ENCODE measurements at regions not wholly inside any gene's neighbourhood (a gene's known extent, or its start where the extent isn't known, plus 50 kb on each side); places are given as distances from the start of the nearest gene placed in this dataset.

DNA sequence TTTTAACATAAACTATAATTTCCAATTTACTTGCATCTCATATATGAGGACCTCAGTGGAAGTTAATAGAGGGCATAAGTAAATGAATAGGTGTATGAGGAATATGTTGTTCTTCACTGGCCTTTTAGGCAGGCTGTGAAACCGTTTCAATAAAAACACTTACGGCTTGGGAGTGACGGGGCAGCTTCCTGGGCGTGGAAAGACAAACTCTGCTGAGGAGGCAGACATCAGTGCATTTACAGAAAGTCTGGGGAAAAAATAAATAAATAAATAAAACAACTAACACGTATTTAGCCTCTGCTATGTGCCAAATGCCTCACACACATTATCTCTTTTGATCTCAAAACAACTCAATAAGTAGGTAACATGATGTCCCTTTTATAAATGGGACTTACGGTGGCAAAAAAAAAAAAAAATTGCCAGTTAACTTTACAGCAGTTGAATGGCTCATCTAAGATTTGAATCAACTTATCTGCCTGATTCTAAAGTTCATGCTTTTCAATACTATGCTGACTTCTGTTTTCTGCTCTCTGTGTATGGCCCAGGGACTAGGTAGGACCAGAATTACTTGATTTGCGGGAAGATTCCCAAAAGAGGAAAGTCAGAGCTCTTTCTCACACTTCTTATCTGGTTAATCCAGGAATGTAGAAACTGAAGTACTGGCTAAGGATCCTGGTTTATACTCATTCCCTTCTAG, 77.5 kb upstream of the LRATD1 start:
- intact Hi-C loops (cut with micrococcal nuclease) = no loop called here
- H3K4me3 Mint-ChIP-seq (ENCODE audit: low read depth) = no peak overlapping the region
- no peak overlapping the region for H3K27ac Mint-ChIP-seq
- no peaks in the 10 kb centered on the region for H3K9me3 Mint-ChIP-seq
- no peaks in the 10 kb centered on the region for H3K4me1 Mint-ChIP-seq (ENCODE audit: low read depth)
- H3K27me3 Mint-ChIP-seq (ENCODE audit: low read depth) = no peaks in the 10 kb centered on the region
- DNase-seq (ENCODE audit: low spot score) = no peak
- no peaks in the 10 kb centered on the region for H3K36me3 Mint-ChIP-seq (ENCODE audit: low read depth)

DNA sequence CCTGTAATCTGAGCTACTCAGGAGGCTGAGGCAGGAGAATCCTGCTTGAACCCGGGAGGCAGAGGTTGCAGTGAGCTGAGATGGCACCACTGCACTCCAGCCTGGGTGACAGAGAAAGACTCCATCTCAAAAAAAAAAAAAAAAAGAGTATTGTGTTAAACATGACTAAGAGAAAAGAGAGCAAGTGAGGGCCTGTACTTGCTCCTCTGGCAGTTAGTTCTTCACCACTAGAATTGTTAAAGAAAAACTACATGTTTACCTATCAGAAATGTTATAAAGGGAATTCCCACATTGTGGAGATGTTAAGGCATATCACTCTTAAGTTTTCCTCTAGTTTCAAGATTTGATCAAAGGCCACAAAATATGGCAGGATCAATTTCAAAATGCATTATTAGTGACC, 75.4 kb upstream of the LRATD1 start:
- H3K4me1 Mint-ChIP-seq (ENCODE audit: low read depth) = no peaks in the 10 kb centered on the region
- intact Hi-C loops (cut with micrococcal nuclease) = no loop called here
- H3K27me3 Mint-ChIP-seq (ENCODE audit: low read depth) = no peaks in the 10 kb centered on the region
- no peaks in the 10 kb centered on the region for H3K9me3 Mint-ChIP-seq
- H3K27ac Mint-ChIP-seq = no peak overlapping the region
- no peaks in the 10 kb centered on the region for H3K36me3 Mint-ChIP-seq (ENCODE audit: low read depth)
- H3K4me3 Mint-ChIP-seq (ENCODE audit: low read depth) = no peak overlapping the region
- no peak for DNase-seq (ENCODE audit: low spot score)

DNA sequence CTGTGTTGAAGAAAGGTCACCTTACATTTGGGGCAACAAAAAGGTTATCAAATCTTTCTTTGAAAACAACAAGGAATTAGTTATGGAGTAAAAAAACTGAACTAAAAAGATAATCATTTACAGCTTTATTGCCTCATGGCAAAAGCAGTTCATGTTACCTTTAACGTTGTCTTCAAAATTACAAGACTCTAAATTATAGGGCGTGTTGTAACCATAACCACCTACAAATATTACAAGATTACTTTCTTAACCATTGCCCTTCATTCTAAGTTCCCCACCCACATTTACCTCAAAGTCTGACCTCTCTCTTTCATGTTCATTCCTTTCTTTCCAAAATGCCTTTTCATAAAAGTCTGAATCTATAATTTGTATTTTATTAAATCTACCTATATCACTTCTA, 74.6 kb upstream of the LRATD1 start:
- no peak overlapping the region for H3K4me3 Mint-ChIP-seq (ENCODE audit: low read depth)
- H3K9me3 Mint-ChIP-seq = no peaks in the 10 kb centered on the region
- intact Hi-C loops (cut with micrococcal nuclease) = no loop called here
- no peaks in the 10 kb centered on the region for H3K27me3 Mint-ChIP-seq (ENCODE audit: low read depth)
- no peaks in the 10 kb centered on the region for H3K36me3 Mint-ChIP-seq (ENCODE audit: low read depth)
- DNase-seq (ENCODE audit: low spot score) = no peak
- no peak overlapping the region for H3K27ac Mint-ChIP-seq
- no peaks in the 10 kb centered on the region for H3K4me1 Mint-ChIP-seq (ENCODE audit: low read depth)

DNA sequence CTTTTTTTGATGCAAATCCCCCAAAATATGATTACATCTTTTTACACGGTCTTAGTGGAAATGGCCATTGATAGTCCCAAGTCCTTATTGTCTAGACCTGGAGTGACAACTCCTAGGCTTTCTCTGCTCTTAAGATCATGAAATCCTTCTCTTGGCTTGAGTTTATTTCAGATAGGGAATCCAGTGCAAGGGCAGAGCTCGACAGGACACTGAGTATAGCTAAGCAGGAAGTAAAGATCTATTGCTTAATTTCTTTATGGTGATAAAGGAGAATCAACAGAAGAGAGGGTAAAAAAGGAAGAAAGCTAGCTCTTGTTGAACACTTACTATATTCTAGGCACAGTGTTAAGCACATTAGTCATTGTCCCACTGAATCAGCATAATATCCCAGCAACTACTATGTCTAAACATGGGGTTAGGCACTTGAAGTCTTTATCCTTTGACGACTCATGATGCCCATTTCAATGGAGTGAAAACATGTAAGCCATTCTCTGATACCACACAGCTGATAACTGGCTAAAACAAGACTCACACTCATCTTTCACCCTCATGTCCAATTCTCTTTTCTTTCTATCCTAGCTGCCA, 74.1 kb upstream of the LRATD1 start:
- no peaks in the 10 kb centered on the region for H3K27me3 Mint-ChIP-seq (ENCODE audit: low read depth)

DNA sequence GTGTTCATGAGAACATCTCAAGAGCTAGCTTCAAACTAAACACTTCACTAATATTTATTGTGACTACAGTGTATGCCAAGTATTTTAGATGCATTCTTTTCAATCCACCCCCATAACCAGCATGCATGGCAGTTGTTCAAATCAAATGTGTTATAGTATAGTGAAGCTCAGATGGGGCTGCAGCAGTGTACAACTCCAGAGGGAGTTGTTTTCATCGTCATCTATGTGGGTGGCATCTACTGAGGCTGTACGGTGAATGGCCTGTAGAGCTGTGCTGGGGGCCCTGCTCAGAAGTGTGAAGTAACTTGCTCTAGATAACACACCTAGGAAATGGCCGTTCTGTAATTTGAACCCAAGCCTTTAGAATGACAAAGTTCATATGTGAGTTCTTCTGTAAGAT, 71.8 kb upstream of the LRATD1 start:
- Mint-ChIP-seq H3K4me1 (ENCODE audit: low read depth) (no peaks in the 10 kb centered on the region), H3K27me3 (ENCODE audit: low read depth) (no peaks in the 10 kb centered on the region), H3K9me3 (no peaks in the 10 kb centered on the region), H3K27ac (no peak overlapping the region), H3K36me3 (ENCODE audit: low read depth) (no peaks in the 10 kb centered on the region), H3K4me3 (ENCODE audit: low read depth) (no peak overlapping the region)
- intact Hi-C loops (cut with micrococcal nuclease) = no loop called here
- no peak for DNase-seq (ENCODE audit: low spot score)

More for the DNA sequence above, 74.1 kb upstream of the LRATD1 start:
- H3K27ac Mint-ChIP-seq = no peak overlapping the region
- H3K4me3 Mint-ChIP-seq (ENCODE audit: low read depth) = no peak overlapping the region
- DNase-seq (ENCODE audit: low spot score) = no peak
- no peaks in the 10 kb centered on the region for H3K36me3 Mint-ChIP-seq (ENCODE audit: low read depth)
- H3K4me1 Mint-ChIP-seq (ENCODE audit: low read depth) = no peaks in the 10 kb centered on the region
- intact Hi-C loops (cut with micrococcal nuclease) = no loop called here
- H3K9me3 Mint-ChIP-seq = no peaks in the 10 kb centered on the region

DNA sequence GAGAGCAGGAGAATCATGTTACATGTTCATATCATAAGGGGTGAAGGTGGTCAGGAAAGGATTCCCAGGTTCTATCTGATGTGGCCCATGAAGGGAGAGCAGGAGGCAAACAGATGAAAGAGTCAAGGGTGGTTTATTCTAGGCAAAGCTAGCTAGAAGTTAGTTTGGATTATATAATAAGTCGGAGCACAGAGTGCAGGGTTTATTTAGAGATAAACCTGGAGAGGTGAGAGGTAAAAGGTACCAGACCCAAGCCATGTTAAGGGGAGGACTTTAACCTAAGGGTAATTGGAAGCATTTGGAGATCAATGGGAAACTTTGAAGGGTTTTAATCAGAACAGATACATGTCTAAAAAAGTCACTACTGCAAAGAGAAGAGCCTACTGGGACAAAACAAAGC, 69.2 kb upstream of the LRATD1 start:
- H3K4me3 Mint-ChIP-seq (ENCODE audit: low read depth) = no peak overlapping the region
- intact Hi-C loops (cut with micrococcal nuclease) = no loop called here
- H3K4me1 Mint-ChIP-seq (ENCODE audit: low read depth) = no peaks in the 10 kb centered on the region
- no peak for DNase-seq (ENCODE audit: low spot score)
- no peak overlapping the region for H3K27ac Mint-ChIP-seq
- H3K27me3 Mint-ChIP-seq (ENCODE audit: low read depth) = no peaks in the 10 kb centered on the region
- H3K36me3 Mint-ChIP-seq (ENCODE audit: low read depth) = no peaks in the 10 kb centered on the region
- peaks cover 5% of the 10 kb centered on the region for H3K9me3 Mint-ChIP-seq

DNA sequence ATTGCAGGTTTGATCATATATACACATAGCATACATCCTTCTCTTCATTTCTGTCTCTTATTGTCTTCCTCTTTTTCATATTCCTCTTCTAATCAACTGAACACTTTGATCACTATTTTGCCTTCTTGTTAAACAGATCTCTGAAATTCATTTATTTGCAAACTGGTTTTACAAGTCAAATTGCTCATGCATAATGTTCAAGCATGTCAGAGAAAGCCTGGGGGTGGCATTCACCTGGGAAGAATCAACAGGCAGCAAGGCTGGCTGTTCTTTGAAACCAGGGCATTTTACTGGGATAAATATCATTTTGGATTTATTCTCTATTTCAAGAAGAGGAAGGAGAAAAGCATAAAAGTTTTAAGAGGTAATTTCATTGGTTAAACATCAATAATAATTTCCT, 66.9 kb upstream of the LRATD1 start:
- no peaks in the 10 kb centered on the region for H3K4me1 Mint-ChIP-seq (ENCODE audit: low read depth)
- no peaks in the 10 kb centered on the region for H3K27me3 Mint-ChIP-seq (ENCODE audit: low read depth)
- H3K4me3 Mint-ChIP-seq (ENCODE audit: low read depth) = no peak overlapping the region
- intact Hi-C loops (cut with micrococcal nuclease) = no loop called here
- H3K9me3 Mint-ChIP-seq = peaks cover 5% of the 10 kb centered on the region
- no peak overlapping the region for H3K27ac Mint-ChIP-seq
- no peak for DNase-seq (ENCODE audit: low spot score)
- H3K36me3 Mint-ChIP-seq (ENCODE audit: low read depth) = no peaks in the 10 kb centered on the region

DNA sequence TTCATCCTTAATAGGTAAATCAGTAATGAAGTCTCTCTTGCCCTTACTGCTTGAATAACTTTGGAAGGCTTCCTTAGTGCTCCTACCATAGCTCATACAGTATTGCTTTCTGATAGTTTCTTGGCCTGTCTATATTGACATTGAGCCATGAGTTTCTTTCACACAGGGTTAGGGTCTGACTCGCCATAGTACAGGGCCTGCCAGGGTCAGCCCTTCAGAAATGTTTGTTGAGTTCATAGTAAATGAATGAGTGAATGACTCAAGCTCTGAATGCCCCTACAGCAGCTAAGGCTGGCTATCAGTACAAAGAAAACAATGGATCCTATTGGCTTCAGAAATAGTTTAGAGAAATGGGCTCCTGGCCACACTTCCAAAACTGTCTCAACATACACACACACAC, 65.0 kb upstream of the LRATD1 start:
- Mint-ChIP-seq H3K4me1 (ENCODE audit: low read depth) (no peaks in the 10 kb centered on the region), H3K36me3 (ENCODE audit: low read depth) (no peaks in the 10 kb centered on the region), H3K27me3 (ENCODE audit: low read depth) (no peaks in the 10 kb centered on the region), H3K4me3 (ENCODE audit: low read depth) (no peak overlapping the region), H3K9me3 (peaks cover 5% of the 10 kb centered on the region), H3K27ac (no peak overlapping the region)
- intact Hi-C loops (cut with micrococcal nuclease) = no loop called here
- no peak for DNase-seq (ENCODE audit: low spot score)

DNA sequence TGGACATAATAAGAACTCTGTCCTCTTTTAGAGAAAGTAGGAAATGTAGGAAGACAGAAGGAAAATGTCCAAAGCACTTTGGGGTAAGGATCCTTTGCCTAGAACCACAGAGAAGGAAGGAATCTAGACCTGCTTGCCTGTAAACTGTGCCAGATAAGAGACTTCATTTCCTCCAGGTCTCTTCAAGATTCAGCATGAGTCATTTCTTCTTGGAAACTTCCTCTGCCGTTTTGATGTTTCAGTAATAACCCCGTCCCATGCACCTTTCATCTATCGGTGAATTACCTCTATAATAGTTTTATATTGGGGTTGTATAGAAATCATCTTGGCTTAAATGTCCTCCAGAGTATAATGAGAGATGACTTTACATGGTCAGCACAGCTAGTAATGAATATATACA, 63.2 kb upstream of the LRATD1 start:
- no peak overlapping the region for H3K27ac Mint-ChIP-seq
- peaks cover 5% of the 10 kb centered on the region for H3K9me3 Mint-ChIP-seq
- no peak for DNase-seq (ENCODE audit: low spot score)
- intact Hi-C loops (cut with micrococcal nuclease) = no loop called here
- no peaks in the 10 kb centered on the region for H3K27me3 Mint-ChIP-seq (ENCODE audit: low read depth)
- H3K36me3 Mint-ChIP-seq (ENCODE audit: low read depth) = no peaks in the 10 kb centered on the region
- H3K4me3 Mint-ChIP-seq (ENCODE audit: low read depth) = no peak overlapping the region
- no peaks in the 10 kb centered on the region for H3K4me1 Mint-ChIP-seq (ENCODE audit: low read depth)

DNA sequence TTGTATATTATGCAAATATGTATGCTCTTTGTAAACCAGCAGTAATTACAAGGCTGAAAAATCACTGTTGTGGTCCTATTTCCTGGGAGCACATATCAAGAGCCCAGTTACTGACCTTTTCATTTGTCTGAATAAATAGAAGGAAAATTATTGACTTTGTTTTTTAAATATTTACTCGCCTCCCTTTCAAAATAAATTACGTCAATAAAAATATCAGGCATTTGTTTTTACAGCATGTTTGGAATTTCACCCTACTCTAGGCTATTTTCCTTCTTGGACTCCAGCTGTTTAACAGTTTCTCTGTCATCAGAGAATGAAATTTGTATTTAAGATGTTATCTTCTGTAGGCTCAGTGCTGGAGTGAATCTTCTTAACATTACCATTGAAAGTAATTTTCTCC, 59.9 kb upstream of the LRATD1 start:
- Mint-ChIP-seq H3K9me3 (peaks cover 1% of the 10 kb centered on the region), H3K4me3 (ENCODE audit: low read depth) (no peak overlapping the region), H3K27me3 (ENCODE audit: low read depth) (no peaks in the 10 kb centered on the region), H3K36me3 (ENCODE audit: low read depth) (no peaks in the 10 kb centered on the region), H3K4me1 (ENCODE audit: low read depth) (no peaks in the 10 kb centered on the region), H3K27ac (no peak overlapping the region)
- DNase-seq (ENCODE audit: low spot score) = no peak
- intact Hi-C loops (cut with micrococcal nuclease) = no loop called here

DNA sequence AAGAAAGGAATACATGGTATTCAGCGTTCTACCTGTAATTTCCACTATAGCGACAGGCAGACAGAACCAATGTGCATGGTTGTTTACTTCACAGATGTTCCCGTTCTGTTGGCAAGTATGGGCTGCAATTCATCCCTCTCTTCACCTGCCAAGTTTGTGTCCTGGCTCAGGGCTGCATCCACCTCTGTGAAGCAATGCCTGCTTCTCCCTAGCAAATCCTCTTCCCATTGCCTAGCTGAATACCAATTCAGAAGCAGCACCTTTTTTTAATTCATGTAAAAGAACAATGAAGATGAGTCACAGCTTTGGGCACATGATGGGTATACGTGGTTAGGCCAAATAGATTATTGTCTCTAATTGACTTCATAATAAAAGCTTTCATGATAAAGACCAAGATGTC, 54.7 kb upstream of the LRATD1 start:
- no peaks in the 10 kb centered on the region for H3K36me3 Mint-ChIP-seq (ENCODE audit: low read depth)
- H3K9me3 Mint-ChIP-seq = no peaks in the 10 kb centered on the region
- no peak overlapping the region for H3K4me3 Mint-ChIP-seq (ENCODE audit: low read depth)
- intact Hi-C loops (cut with micrococcal nuclease) = no loop called here
- no peak for DNase-seq (ENCODE audit: low spot score)
- no peaks in the 10 kb centered on the region for H3K27me3 Mint-ChIP-seq (ENCODE audit: low read depth)
- no peak overlapping the region for H3K27ac Mint-ChIP-seq
- no peaks in the 10 kb centered on the region for H3K4me1 Mint-ChIP-seq (ENCODE audit: low read depth)
